HG02884 (cell line): ENCODE measurements at regions not wholly inside any gene's neighbourhood (a gene's known extent, or its start where the extent isn't known, plus 50 kb on each side); places are given as distances from the start of the nearest gene placed in this dataset.
A peak's percentile ranks its signal among the peaks of the same experiment; 100 is the strongest.
"Not testable (repeated sequence)": the region's sequence is repeated elsewhere in the genome, so short reads cannot be mapped to it uniquely, and the experiment has no call there.

Source experiments
- ATAC-seq: cut with Tn5 transposase; IDR thresholded peaks from one replicate; pipeline ENCODE4 v1.9.1; 2021; ENCODE audit warnings: mild to moderate bottlenecking, moderate library complexity; ENCODE audit not compliant: unreplicated experiment

GRCh38 chr9:117649126-117649525, 55.1 kb upstream of the TLR4 start:
- no peak for ATAC-seq

- ATAC-seq: no peak
These were observed 59.1 kb upstream of the TLR4 start for GRCh38 chr9:117644932-117645636.

DNA sequence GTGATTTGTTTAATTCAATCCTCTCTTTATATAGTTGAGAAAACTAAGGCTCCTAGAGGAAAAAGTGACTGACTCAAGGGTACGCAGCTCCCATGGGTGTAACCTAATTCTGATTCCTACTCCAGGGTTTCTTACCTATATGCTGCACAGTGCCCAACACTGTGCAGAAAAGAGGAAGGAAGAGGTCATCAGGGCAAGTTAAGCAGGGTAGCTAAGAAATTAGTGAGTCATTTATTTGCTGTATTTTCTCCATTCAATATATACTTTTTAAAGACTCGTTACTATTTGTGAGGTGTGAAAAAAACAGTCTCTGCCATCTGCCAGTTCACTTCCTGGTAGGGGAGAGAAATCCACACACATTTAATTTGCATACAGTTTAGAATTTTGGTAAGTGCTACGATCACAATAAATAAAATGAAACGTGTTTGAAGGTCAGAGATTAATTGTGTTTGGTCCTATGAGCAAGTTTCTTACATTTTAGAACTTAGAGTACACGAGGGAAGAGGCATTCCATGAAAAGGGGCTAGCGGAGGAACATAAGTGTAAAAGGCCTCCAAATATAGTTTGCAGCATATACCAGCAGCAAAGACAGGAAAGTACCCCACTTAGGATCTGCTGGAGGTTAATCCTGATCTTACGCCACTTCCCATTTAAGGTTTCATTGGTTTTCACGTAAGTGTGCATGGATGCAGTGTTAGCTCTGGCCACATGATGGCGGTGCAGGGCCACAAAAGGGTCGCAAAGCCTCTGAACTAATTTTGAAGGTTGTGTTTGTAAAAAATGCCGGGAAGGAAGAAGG, 59.9 kb upstream of the TLR4 start:
- ATAC-seq: peak; percentile 78

- no peak for ATAC-seq
These were observed 60.9 kb upstream of the TLR4 start for GRCh38 chr9:117643288-117643654.

- ATAC-seq: not testable (repeated sequence)
These were observed 61.5 kb upstream of the TLR4 start for GRCh38 chr9:117642571-117643287.

GRCh38 chr9:117636681-117637080, 67.5 kb upstream of the TLR4 start:
- ATAC-seq: no peak

GRCh38 chr9:117625154-117625553, 79.0 kb upstream of the TLR4 start:
- no peak for ATAC-seq

GRCh38 chr9:117624106-117624505, 80.1 kb upstream of the TLR4 start:
- no peak for ATAC-seq

DNA sequence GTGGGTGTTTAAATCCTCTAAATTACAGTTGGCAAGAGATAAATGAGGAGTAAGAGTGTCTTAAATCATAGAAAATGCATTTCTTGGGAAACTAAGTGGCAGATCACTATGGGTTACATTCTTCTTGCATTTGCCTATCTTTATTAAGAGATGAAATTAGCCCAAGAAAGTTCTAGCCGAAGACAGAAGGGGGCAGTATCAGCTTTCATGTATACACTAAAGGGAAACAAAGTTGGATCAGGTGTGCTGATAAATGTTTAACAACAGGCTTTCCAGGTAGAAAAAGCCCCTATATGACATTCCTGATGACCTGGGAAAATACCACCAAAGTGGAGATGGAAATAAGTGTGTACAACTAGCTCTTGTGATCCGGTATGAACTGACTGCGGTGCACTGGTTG, 81.9 kb upstream of the TLR4 start:
- no peak for ATAC-seq

DNA sequence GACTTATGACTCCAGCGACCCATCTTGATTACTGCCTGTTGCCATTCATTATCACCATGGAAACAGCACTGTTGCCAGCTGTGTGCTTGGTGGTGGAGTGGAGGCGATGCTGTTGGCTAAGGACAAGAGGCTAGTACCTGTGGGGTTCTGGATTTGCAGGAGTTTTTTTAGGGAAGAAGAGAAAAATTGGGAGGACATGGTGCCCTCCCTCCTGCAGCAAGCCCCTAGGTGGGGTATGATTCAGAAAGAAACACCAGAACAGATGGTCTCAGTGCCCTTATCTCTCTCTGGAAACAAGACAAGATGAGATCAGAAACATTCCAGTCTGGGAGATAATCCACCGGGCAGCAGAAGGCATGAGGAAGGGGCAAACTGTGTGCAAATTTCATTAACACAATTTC, 87.8 kb upstream of the TLR4 start:
- ATAC-seq: no peak

GRCh38 chr9:117612317-117612716, 91.9 kb upstream of the TLR4 start:
- no peak for ATAC-seq

GRCh38 chr9:117597977-117598376, 106.2 kb upstream of the TLR4 start:
- no peak for ATAC-seq

GRCh38 chr9:117596678-117597077, 107.5 kb upstream of the TLR4 start:
- ATAC-seq: no peak

- no peak for ATAC-seq
These were observed 108.6 kb upstream of the TLR4 start for GRCh38 chr9:117595650-117596049.

DNA sequence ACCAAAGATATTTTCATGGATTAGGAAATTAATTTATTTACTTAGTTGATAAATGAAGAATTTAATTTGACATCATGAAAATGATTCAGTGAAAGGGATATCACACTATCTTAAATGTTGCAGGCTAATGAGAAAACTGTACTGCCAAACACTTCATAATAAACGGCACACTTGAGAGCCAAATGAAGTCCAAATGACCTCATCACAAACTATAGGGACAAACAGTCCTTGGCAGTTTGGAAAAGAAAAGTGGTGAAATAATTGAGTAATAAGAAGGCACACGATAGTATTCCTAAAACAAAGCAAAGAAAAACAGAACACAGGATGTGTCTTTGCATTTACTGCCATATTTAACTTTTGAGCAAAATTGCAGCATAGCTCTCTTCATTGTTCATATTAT, 116.9 kb upstream of the TLR4 start:
- no peak for ATAC-seq

- ATAC-seq: no peak
These were observed 130.1 kb upstream of the TLR4 start for GRCh38 chr9:117574099-117574498.

DNA sequence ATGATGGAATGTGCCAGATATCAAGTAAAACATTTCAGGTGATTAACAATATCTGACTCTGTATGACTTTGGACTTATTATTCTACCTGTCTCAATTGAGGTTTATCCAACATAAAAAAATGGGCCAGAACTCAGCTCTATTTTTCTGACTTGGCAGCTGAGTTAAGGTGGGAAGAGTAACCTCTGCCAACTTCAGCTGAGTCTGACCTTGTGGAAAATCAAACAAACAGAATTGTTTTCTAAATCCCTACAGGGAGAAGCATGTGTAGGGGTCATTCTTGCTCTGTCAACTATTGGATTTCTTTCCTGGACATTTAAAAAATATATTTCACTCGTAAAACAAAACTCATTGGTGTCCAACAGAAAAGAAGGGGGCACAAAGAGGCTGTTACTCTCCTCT, 139.4 kb upstream of the TLR4 start:
- no peak for ATAC-seq

- no peak for ATAC-seq
These were observed 142.4 kb upstream of the TLR4 start for GRCh38 chr9:117561761-117562160.

- ATAC-seq: peak; percentile 87
These were observed 141.2 kb upstream of the ASTN2 start for GRCh38 chr9:117555964-117556629.

- no peak for ATAC-seq
These were observed 138.0 kb upstream of the ASTN2 start for GRCh38 chr9:117552811-117553210.

GRCh38 chr9:117551171-117551570, 136.3 kb upstream of the ASTN2 start:
- ATAC-seq: no peak
